GM12874 (cell line): ENCODE measurements at regions not wholly inside any gene's neighbourhood (a gene's known extent, or its start where the extent isn't known, plus 50 kb on each side); places are given as distances from the start of the nearest gene placed in this dataset.

Experiments used
- TF ChIP-seq, protein P1 (sequence below): IDR thresholded peaks from 2 replicates; pipeline ENCODE4 v1.5.1; 2011; ENCODE audit warnings: low read depth, mild to moderate bottlenecking, control low read depth, low read length, moderate library complexity; ENCODE audit not compliant: insufficient read depth

- TF ChIP-seq, protein P1, sequence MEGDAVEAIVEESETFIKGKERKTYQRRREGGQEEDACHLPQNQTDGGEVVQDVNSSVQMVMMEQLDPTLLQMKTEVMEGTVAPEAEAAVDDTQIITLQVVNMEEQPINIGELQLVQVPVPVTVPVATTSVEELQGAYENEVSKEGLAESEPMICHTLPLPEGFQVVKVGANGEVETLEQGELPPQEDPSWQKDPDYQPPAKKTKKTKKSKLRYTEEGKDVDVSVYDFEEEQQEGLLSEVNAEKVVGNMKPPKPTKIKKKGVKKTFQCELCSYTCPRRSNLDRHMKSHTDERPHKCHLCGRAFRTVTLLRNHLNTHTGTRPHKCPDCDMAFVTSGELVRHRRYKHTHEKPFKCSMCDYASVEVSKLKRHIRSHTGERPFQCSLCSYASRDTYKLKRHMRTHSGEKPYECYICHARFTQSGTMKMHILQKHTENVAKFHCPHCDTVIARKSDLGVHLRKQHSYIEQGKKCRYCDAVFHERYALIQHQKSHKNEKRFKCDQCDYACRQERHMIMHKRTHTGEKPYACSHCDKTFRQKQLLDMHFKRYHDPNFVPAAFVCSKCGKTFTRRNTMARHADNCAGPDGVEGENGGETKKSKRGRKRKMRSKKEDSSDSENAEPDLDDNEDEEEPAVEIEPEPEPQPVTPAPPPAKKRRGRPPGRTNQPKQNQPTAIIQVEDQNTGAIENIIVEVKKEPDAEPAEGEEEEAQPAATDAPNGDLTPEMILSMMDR = no peak
These were observed 877.6 kb upstream of the SEL1L start for GRCh38 chr14:82411298-82411697.

- TF ChIP-seq, protein P1 = no peak
These were observed 878.9 kb upstream of the SEL1L start for GRCh38 chr14:82412545-82412944.

DNA sequence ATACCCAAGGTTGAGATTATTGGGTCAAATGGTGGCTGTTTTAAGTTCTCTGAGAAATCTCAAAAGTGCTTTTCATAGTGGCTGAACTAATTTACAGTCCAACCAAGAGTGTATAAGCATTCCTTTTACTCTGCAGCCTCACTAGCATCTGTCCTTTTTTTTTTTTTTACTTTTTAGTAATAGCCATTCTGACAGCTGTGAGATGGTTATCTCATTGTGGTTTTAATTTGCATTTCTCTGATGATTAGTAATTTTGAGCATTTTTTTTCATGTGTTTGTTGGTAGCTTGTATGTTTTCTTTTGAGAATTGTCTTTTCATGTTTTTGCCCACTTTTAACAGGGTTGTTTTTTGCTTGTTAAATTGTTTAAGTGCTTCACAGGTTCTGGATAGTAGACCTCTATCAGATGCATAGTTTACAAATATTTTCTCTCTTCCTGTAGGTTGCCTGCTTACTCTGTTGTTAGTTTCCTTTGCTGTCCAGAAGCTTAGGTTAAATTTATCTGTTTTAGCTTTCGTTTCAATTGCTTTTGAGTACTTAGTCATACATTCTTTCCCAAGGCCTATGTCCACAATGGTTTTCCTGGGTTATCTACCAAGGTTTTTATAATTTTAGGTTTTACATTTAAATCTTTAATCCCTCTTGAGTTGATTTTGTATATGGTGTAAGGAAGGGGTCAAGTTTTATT is 881.3 kb upstream of the SEL1L start:
- TF ChIP-seq, protein P1 = no peak

GRCh38 chr14:82419933-82420332 is 886.3 kb upstream of the SEL1L start:
- TF ChIP-seq, protein P1 = no peak

DNA sequence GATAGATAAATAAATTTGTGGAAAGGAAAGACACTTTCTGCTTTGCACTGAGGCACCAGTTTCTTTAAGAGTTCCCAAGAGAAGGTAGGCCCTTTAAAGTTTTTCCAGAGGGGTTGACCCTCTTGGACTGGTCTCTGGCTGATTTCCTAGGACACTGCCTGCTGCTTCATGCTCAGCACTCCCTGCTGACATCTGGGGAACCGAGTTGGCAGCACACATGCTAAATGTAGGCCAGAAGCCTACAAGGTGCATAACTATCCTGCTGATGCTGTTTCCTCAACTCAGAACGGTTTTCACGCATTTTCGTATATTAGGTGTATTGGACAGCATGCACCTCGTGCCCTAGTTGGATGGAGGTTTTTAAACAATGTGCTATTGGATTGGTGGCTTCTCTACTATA is 887.2 kb upstream of the SEL1L start:
- TF ChIP-seq, protein P1 = no peak

DNA sequence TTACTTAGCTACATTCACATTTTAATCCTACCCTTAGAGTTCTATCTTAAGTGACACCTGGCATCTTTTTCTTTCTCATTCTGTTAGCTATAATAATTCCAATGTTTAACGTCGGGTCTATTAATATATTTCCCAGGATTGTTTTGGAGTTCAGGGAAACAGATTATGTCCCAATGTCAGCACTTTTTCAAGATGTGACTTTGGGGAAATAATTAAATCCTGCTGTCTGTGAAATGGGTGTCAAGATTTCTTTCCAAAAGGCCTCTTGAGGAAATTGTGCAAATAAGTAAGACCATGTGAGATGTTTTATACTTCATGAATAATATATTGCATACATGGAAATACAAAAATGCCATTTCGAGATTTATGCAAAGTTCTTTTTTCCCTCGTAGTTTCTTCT is 887.6 kb upstream of the SEL1L start:
- TF ChIP-seq, protein P1 = no peak

- TF ChIP-seq, protein P1 = no peak
These were observed 888.6 kb upstream of the SEL1L start for GRCh38 chr14:82422230-82422629.
